Lung (tissue), 1 donor: ENCODE measurements at regions not wholly inside any gene's neighbourhood (a gene's known extent, or its start where the extent isn't known, plus 50 kb on each side); places are given as distances from the start of the nearest gene placed in this dataset. TPM values are rescaled to one million over a fixed set of nuclear protein-coding genes. Genes with fewer than 3 reads are reported as not detected.

Source experiments
- small RNA-seq: library from RNA; depleted of rRNA; stranded (forward); fragments of <200 nt; gene quantifications from one replicate; pipeline ENCODE3, GENCODE V24; 2014; ENCODE audit warnings: low replicate concordance

Small RNA genes lying in the stretch of these regions (small RNA-seq; reads per million reads assigned to genes)
- gene RN7SL483P, result not detected
